KMS-11 (cell line): ENCODE measurements at regions not wholly inside any gene's neighbourhood (a gene's known extent, or its start where the extent isn't known, plus 50 kb on each side); places are given as distances from the start of the nearest gene placed in this dataset.

Experiments used
- H2AFZ ChIP-seq: fragments of 200-600 bp; sonication (generic); 2 replicates; pipeline ENCODE4 v1.6.1; 2016; ENCODE audit warnings: antibody characterized with exemption, mixed run types, low read depth
- H3K27ac ChIP-seq: fragments of 200-600 bp; sonication (generic); 2 replicates; pipeline ENCODE4 v1.6.1; 2016; ENCODE audit warnings: mild to moderate bottlenecking, mixed run types
- H3K27me3 ChIP-seq: fragments of 200-600 bp; sonication (generic); 2 replicates; pipeline ENCODE4 v1.6.1; 2017; ENCODE audit warnings: mild to moderate bottlenecking, low read depth, mixed run types, moderate library complexity; ENCODE audit not compliant: insufficient read depth
- H3K36me3 ChIP-seq: fragments of 200-600 bp; sonication (generic); 2 replicates; pipeline ENCODE4 v1.6.1; 2017; ENCODE audit warnings: mild to moderate bottlenecking, mixed run types; ENCODE audit not compliant: insufficient read depth
- H3K4me1 ChIP-seq: fragments of 200-600 bp; sonication (generic); 2 replicates; pipeline ENCODE4 v1.6.1; 2016; ENCODE audit warnings: mild to moderate bottlenecking, low read depth, mixed run types; ENCODE audit not compliant: poor library complexity, severe bottlenecking
- H3K4me2 ChIP-seq: fragments of 200-600 bp; sonication (generic); 2 replicates; pipeline ENCODE4 v1.7.0; 2016; ENCODE audit warnings: mild to moderate bottlenecking, mixed run types
- H3K4me3 ChIP-seq: fragments of 200-600 bp; sonication (generic); IDR thresholded peaks from 2 replicates; pipeline ENCODE4 v1.6.1; 2017; ENCODE audit warnings: low read depth, low read length, mixed read lengths; ENCODE audit not compliant: insufficient read depth
- H3K79me2 ChIP-seq: fragments of 200-600 bp; sonication (generic); 2 replicates; pipeline ENCODE4 v1.6.1; 2016; ENCODE audit warnings: low read depth, mixed run types; ENCODE audit not compliant: insufficient read depth
- H3K9ac ChIP-seq: fragments of 200-600 bp; sonication (generic); 2 replicates; pipeline ENCODE4 v1.6.1; 2016; ENCODE audit warnings: mild to moderate bottlenecking, mixed run types
- H4K20me1 ChIP-seq: fragments of 200-600 bp; sonication (generic); 2 replicates; pipeline ENCODE4 v1.6.1; 2016; ENCODE audit warnings: mild to moderate bottlenecking, mixed run types; ENCODE audit not compliant: insufficient read depth
- CTCF ChIP-seq: fragments of 200-600 bp; sonication (generic); conservative IDR thresholded peaks from 2 replicates; pipeline ENCODE4 v1.6.1; 2017; ENCODE audit warnings: low read depth, mild to moderate bottlenecking, antibody characterized with exemption, low read length, moderate library complexity, mixed read lengths

GRCh38 chr18:10193444-10193843 is 261.0 kb upstream of the APCDD1 start:
- Histone ChIP-seq H3K27ac (no peak overlapping the region), H3K4me3 (no peak overlapping the region), H3K36me3 (no peaks in the 10 kb centered on the region), H3K4me2 (no peak overlapping the region), H2AFZ (no peak overlapping the region), H3K79me2 (no peaks in the 10 kb centered on the region), H3K27me3 (no peaks in the 10 kb centered on the region), H4K20me1 (no peaks in the 10 kb centered on the region), H3K9ac (no peak overlapping the region), H3K4me1 (no peaks in the 10 kb centered on the region)
- TF ChIP-seq CTCF, result no peak

GRCh38 chr18:10194592-10194991 is 259.8 kb upstream of the APCDD1 start:
- no peak overlapping the region for H3K9ac ChIP-seq
- H4K20me1 ChIP-seq, result no peaks in the 10 kb centered on the region
- H3K79me2 ChIP-seq, result no peaks in the 10 kb centered on the region
- H3K27me3 ChIP-seq, result no peaks in the 10 kb centered on the region
- H2AFZ ChIP-seq, result no peak overlapping the region
- no peak overlapping the region for H3K4me3 ChIP-seq
- TF ChIP-seq CTCF, result no peak
- no peaks in the 10 kb centered on the region for H3K36me3 ChIP-seq
- H3K4me1 ChIP-seq, result no peaks in the 10 kb centered on the region
- H3K27ac ChIP-seq, result no peak overlapping the region
- H3K4me2 ChIP-seq, result no peak overlapping the region

GRCh38 chr18:10195529-10195928 is 258.9 kb upstream of the APCDD1 start:
- Histone ChIP-seq H2AFZ (no peak overlapping the region), H3K27me3 (no peaks in the 10 kb centered on the region), H3K4me1 (no peaks in the 10 kb centered on the region), H4K20me1 (no peaks in the 10 kb centered on the region), H3K36me3 (no peaks in the 10 kb centered on the region), H3K9ac (no peak overlapping the region), H3K4me3 (no peak overlapping the region), H3K79me2 (no peaks in the 10 kb centered on the region), H3K27ac (no peak overlapping the region), H3K4me2 (no peak overlapping the region)
- TF ChIP-seq CTCF, result no peak

GRCh38 chr18:10197097-10197496 is 257.3 kb upstream of the APCDD1 start:
- Histone ChIP-seq H3K27ac (no peak overlapping the region), H2AFZ (no peak overlapping the region), H3K4me2 (no peak overlapping the region), H3K4me3 (no peak overlapping the region), H3K9ac (no peak overlapping the region), H3K4me1 (no peaks in the 10 kb centered on the region), H3K27me3 (no peaks in the 10 kb centered on the region), H3K79me2 (no peaks in the 10 kb centered on the region), H4K20me1 (no peaks in the 10 kb centered on the region), H3K36me3 (no peaks in the 10 kb centered on the region)
- no peak for TF ChIP-seq CTCF

- Histone ChIP-seq H4K20me1 (no peaks in the 10 kb centered on the region), H3K79me2 (no peaks in the 10 kb centered on the region), H3K4me2 (no peak overlapping the region), H3K27ac (no peak overlapping the region), H3K27me3 (no peaks in the 10 kb centered on the region), H3K9ac (no peak overlapping the region), H3K36me3 (no peaks in the 10 kb centered on the region), H2AFZ (no peak overlapping the region), H3K4me1 (no peaks in the 10 kb centered on the region), H3K4me3 (no peak overlapping the region)
- no peak for TF ChIP-seq CTCF
Observed at GRCh38 chr18:10201226-10201625, 253.2 kb upstream of the APCDD1 start.
